ENCODE measurements at regions not wholly inside any gene's neighbourhood (a gene's known extent, or its start where the extent isn't known, plus 50 kb on each side); places are given as distances from the start of the nearest gene placed in this dataset.

- H3K9ac ChIP-seq (ENCODE audit: extremely low read depth, low read length, poor library complexity, severe bottlenecking), result no peak overlapping the region
- 86 to 93% methylated on average over 2 of the region's 2 CpGs for WGBS, 2 experiments (ENCODE audit: insufficient coverage in 1 of 2, insufficient read length in 1 of 2)
- no peaks in the 10 kb centered on the region for H3K27me3 ChIP-seq (ENCODE audit: control insufficient read depth, insufficient read depth, low read length, poor library complexity, severe bottlenecking)
- Mint-ChIP-seq H3K27me3 (ENCODE audit: insufficient read depth) (no peaks in the 10 kb centered on the region), H3K36me3 (ENCODE audit: low read depth) (peaks cover 24% of the 10 kb centered on the region), H3K27ac (no peak overlapping the region), H3K4me3 (no peak overlapping the region), H3K9me3 (no peaks in the 10 kb centered on the region), H3K4me1 (peaks cover 5% of the 10 kb centered on the region)
- H3K27ac ChIP-seq (ENCODE audit: low read depth, low read length), result no peak overlapping the region
- H3K4me1 ChIP-seq (ENCODE audit: control insufficient read depth, insufficient read depth, low read length), result no peaks in the 10 kb centered on the region
- DNase-seq, result no peak
- H3K9me3 ChIP-seq (ENCODE audit: control insufficient read depth, low read length), result no peaks in the 10 kb centered on the region
- no peak overlapping the region for H3K4me3 ChIP-seq (ENCODE audit: low read length)
- no peaks in the 10 kb centered on the region for H3K36me3 ChIP-seq (ENCODE audit: control insufficient read depth, insufficient read depth, low read length)
- TF ChIP-seq CTCF (conservative IDR thresholded peaks at IDR 0.05), result no peak
These were observed 101.0 kb upstream of the RIOK3 start for GRCh38 chr18:23352042-23352441.

GRCh38 chr18:23353459-23353858 is 99.6 kb upstream of the RIOK3 start:
- H3K4me3 Mint-ChIP-seq, result no peak overlapping the region
- H3K36me3 ChIP-seq (ENCODE audit: control insufficient read depth, insufficient read depth, low read length), result no peaks in the 10 kb centered on the region
- WGBS, 2 experiments (ENCODE audit: insufficient coverage in 1 of 2, insufficient read length in 1 of 2), result 58 to 100% methylated on average over 2 to 3 of the region's 3 CpGs
- no peaks in the 10 kb centered on the region for H3K9me3 ChIP-seq (ENCODE audit: control insufficient read depth, low read length)
- H3K9ac ChIP-seq (ENCODE audit: extremely low read depth, low read length, poor library complexity, severe bottlenecking), result no peak overlapping the region
- H3K4me1 Mint-ChIP-seq, result peaks cover 17% of the 10 kb centered on the region
- no peak for DNase-seq
- no peak overlapping the region for H3K4me3 ChIP-seq (ENCODE audit: low read length)
- H3K27me3 Mint-ChIP-seq (ENCODE audit: insufficient read depth), result no peaks in the 10 kb centered on the region
- no peaks in the 10 kb centered on the region for H3K27me3 ChIP-seq (ENCODE audit: control insufficient read depth, insufficient read depth, low read length, poor library complexity, severe bottlenecking)
- H3K9me3 Mint-ChIP-seq, result no peaks in the 10 kb centered on the region
- no peaks in the 10 kb centered on the region for H3K4me1 ChIP-seq (ENCODE audit: control insufficient read depth, insufficient read depth, low read length)
- no peak overlapping the region for H3K27ac Mint-ChIP-seq
- no peak for TF ChIP-seq CTCF (conservative IDR thresholded peaks at IDR 0.05)
- peaks cover 24% of the 10 kb centered on the region for H3K36me3 Mint-ChIP-seq (ENCODE audit: low read depth)
- H3K27ac ChIP-seq (ENCODE audit: low read depth, low read length), result no peak overlapping the region

- Mint-ChIP-seq H3K4me1 (peaks cover 20% of the 10 kb centered on the region), H3K36me3 (ENCODE audit: low read depth) (peaks cover 20% of the 10 kb centered on the region), H3K27ac (no peak overlapping the region), H3K27me3 (ENCODE audit: insufficient read depth) (no peaks in the 10 kb centered on the region), H3K9me3 (peaks cover 10% of the 10 kb centered on the region), H3K4me3 (no peak overlapping the region)
- DNase-seq, result no peak
- no peak for TF ChIP-seq CTCF (conservative IDR thresholded peaks at IDR 0.05)
- no peaks in the 10 kb centered on the region for H3K4me1 ChIP-seq (ENCODE audit: control insufficient read depth, insufficient read depth, low read length)
- H3K4me3 ChIP-seq (ENCODE audit: low read length), result no peak overlapping the region
- no peak overlapping the region for H3K9ac ChIP-seq (ENCODE audit: extremely low read depth, low read length, poor library complexity, severe bottlenecking)
- peaks cover 2% of the 10 kb centered on the region for H3K9me3 ChIP-seq (ENCODE audit: control insufficient read depth, low read length)
- no peaks in the 10 kb centered on the region for H3K27me3 ChIP-seq (ENCODE audit: control insufficient read depth, insufficient read depth, low read length, poor library complexity, severe bottlenecking)
- H3K36me3 ChIP-seq (ENCODE audit: control insufficient read depth, insufficient read depth, low read length), result no peaks in the 10 kb centered on the region
- 91 to 93% methylated on average over 3 to 4 of the region's 4 CpGs for WGBS, 2 experiments (ENCODE audit: insufficient coverage in 1 of 2, insufficient read length in 1 of 2)
- no peak overlapping the region for H3K27ac ChIP-seq (ENCODE audit: low read depth, low read length)
These were observed 98.5 kb upstream of the RIOK3 start for GRCh38 chr18:23354625-23355024.
